ENCODE measurements at regions not wholly inside any gene's neighbourhood (a gene's known extent, or its start where the extent isn't known, plus 50 kb on each side); places are given as distances from the start of the nearest gene placed in this dataset.

DNA sequence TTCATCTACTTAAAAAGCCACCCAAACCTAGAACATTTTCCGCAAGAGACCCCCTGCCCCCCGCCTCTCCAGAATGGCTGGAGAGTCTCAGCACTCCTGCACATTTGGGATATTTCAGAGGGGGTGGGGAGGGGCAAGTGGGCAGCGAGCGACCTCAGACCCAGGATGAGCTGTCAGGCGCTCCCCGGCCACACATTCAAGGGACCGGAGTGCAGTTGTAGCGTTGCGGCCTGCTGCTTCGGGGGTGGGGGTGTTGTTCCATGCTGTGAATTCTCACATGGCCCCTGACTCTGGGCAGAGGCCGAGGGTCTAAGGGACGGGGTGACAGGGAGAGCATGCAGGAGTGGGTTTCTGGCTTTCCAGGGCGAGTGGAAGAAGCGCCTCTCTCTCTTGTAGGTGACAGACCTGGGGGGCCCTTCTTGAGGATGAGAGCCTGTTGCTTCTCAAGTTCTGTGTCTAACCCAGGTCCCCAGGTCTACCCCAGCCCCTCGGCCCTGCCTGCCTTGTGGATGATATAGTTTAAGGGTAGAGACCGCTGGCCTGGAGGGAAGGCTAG lies 231.2 kb downstream of the SEC14L1 start (continued):
- TF ChIP-seq, protein P1, sequence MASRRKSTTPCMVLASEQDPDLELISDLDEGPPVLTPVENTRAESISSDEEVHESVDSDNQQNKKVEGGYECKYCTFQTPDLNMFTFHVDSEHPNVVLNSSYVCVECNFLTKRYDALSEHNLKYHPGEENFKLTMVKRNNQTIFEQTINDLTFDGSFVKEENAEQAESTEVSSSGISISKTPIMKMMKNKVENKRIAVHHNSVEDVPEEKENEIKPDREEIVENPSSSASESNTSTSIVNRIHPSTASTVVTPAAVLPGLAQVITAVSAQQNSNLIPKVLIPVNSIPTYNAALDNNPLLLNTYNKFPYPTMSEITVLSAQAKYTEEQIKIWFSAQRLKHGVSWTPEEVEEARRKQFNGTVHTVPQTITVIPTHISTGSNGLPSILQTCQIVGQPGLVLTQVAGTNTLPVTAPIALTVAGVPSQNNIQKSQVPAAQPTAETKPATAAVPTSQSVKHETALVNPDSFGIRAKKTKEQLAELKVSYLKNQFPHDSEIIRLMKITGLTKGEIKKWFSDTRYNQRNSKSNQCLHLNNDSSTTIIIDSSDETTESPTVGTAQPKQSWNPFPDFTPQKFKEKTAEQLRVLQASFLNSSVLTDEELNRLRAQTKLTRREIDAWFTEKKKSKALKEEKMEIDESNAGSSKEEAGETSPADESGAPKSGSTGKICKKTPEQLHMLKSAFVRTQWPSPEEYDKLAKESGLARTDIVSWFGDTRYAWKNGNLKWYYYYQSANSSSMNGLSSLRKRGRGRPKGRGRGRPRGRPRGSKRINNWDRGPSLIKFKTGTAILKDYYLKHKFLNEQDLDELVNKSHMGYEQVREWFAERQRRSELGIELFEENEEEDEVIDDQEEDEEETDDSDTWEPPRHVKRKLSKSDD (CRISPR knock-in tag; IDR thresholded peaks at IDR 0.05; ENCODE audit: low read depth): no peak
- no peak for TF ChIP-seq NRL (CRISPR knock-in tag; IDR thresholded peaks at IDR 0.05; ENCODE audit: borderline replicate concordance)
- no peak for TF ChIP-seq ZMAT3 (CRISPR knock-in tag; conservative IDR thresholded peaks at IDR 0.05)
- no peak for TF ChIP-seq TBX2 (CRISPR knock-in tag; IDR thresholded peaks at IDR 0.05; ENCODE audit: borderline replicate concordance)
- no peak for TF ChIP-seq ZNF20 (CRISPR knock-in tag; IDR thresholded peaks at IDR 0.05)
- TF ChIP-seq ZIK1 (CRISPR knock-in tag; IDR thresholded peaks at IDR 0.05; ENCODE audit: borderline replicate concordance, low read depth): no peak
- no peak for TF ChIP-seq ZNF550 (CRISPR knock-in tag; IDR thresholded peaks at IDR 0.05; ENCODE audit: borderline replicate concordance)
- TF ChIP-seq, protein P2, sequence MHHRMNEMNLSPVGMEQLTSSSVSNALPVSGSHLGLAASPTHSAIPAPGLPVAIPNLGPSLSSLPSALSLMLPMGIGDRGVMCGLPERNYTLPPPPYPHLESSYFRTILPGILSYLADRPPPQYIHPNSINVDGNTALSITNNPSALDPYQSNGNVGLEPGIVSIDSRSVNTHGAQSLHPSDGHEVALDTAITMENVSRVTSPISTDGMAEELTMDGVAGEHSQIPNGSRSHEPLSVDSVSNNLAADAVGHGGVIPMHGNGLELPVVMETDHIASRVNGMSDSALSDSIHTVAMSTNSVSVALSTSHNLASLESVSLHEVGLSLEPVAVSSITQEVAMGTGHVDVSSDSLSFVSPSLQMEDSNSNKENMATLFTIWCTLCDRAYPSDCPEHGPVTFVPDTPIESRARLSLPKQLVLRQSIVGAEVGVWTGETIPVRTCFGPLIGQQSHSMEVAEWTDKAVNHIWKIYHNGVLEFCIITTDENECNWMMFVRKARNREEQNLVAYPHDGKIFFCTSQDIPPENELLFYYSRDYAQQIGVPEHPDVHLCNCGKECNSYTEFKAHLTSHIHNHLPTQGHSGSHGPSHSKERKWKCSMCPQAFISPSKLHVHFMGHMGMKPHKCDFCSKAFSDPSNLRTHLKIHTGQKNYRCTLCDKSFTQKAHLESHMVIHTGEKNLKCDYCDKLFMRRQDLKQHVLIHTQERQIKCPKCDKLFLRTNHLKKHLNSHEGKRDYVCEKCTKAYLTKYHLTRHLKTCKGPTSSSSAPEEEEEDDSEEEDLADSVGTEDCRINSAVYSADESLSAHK (CRISPR knock-in tag; IDR thresholded peaks at IDR 0.05; ENCODE audit: borderline replicate concordance): no peak
- TF ChIP-seq, protein P3, sequence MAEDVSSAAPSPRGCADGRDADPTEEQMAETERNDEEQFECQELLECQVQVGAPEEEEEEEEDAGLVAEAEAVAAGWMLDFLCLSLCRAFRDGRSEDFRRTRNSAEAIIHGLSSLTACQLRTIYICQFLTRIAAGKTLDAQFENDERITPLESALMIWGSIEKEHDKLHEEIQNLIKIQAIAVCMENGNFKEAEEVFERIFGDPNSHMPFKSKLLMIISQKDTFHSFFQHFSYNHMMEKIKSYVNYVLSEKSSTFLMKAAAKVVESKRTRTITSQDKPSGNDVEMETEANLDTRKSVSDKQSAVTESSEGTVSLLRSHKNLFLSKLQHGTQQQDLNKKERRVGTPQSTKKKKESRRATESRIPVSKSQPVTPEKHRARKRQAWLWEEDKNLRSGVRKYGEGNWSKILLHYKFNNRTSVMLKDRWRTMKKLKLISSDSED (CRISPR knock-in tag; IDR thresholded peaks at IDR 0.05): no peak
- TF ChIP-seq ZNF441 (CRISPR knock-in tag; IDR thresholded peaks at IDR 0.05; ENCODE audit: borderline replicate concordance): no peak
- TF ChIP-seq, protein P4, sequence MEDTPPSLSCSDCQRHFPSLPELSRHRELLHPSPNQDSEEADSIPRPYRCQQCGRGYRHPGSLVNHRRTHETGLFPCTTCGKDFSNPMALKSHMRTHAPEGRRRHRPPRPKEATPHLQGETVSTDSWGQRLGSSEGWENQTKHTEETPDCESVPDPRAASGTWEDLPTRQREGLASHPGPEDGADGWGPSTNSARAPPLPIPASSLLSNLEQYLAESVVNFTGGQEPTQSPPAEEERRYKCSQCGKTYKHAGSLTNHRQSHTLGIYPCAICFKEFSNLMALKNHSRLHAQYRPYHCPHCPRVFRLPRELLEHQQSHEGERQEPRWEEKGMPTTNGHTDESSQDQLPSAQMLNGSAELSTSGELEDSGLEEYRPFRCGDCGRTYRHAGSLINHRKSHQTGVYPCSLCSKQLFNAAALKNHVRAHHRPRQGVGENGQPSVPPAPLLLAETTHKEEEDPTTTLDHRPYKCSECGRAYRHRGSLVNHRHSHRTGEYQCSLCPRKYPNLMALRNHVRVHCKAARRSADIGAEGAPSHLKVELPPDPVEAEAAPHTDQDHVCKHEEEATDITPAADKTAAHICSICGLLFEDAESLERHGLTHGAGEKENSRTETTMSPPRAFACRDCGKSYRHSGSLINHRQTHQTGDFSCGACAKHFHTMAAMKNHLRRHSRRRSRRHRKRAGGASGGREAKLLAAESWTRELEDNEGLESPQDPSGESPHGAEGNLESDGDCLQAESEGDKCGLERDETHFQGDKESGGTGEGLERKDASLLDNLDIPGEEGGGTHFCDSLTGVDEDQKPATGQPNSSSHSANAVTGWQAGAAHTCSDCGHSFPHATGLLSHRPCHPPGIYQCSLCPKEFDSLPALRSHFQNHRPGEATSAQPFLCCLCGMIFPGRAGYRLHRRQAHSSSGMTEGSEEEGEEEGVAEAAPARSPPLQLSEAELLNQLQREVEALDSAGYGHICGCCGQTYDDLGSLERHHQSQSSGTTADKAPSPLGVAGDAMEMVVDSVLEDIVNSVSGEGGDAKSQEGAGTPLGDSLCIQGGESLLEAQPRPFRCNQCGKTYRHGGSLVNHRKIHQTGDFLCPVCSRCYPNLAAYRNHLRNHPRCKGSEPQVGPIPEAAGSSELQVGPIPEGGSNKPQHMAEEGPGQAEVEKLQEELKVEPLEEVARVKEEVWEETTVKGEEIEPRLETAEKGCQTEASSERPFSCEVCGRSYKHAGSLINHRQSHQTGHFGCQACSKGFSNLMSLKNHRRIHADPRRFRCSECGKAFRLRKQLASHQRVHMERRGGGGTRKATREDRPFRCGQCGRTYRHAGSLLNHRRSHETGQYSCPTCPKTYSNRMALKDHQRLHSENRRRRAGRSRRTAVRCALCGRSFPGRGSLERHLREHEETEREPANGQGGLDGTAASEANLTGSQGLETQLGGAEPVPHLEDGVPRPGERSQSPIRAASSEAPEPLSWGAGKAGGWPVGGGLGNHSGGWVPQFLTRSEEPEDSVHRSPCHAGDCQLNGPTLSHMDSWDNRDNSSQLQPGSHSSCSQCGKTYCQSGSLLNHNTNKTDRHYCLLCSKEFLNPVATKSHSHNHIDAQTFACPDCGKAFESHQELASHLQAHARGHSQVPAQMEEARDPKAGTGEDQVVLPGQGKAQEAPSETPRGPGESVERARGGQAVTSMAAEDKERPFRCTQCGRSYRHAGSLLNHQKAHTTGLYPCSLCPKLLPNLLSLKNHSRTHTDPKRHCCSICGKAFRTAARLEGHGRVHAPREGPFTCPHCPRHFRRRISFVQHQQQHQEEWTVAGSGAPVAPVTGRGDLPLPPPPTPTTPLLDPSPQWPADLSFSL (CRISPR knock-in tag; IDR thresholded peaks at IDR 0.05): 0 out of 2 replicates have a peak, but pooled peaks have one; percentile 40
- TF ChIP-seq CBX1 (IDR thresholded peaks at IDR 0.05; ENCODE audit: low read depth): no peak
- TF ChIP-seq BRD4 (CRISPR knock-in tag; IDR thresholded peaks at IDR 0.05): no peak
- no peak for TF ChIP-seq RXRA (CRISPR knock-in tag; IDR thresholded peaks at IDR 0.05)
- peak; percentile 14; the same call in 1 of the 2 replicates for TF ChIP-seq KMT2A (CRISPR knock-in tag; IDR thresholded peaks at IDR 0.05)
- TF ChIP-seq ZNF724P (CRISPR knock-in tag; IDR thresholded peaks at IDR 0.05; ENCODE audit: borderline replicate concordance): peak; percentile 38; the same call in 1 of the 2 replicates

Measured in HepG2 (cell line).